ENCODE measurements at regions not wholly inside any gene's neighbourhood (a gene's known extent, or its start where the extent isn't known, plus 50 kb on each side); places are given as distances from the start of the nearest gene placed in this dataset.

DNA sequence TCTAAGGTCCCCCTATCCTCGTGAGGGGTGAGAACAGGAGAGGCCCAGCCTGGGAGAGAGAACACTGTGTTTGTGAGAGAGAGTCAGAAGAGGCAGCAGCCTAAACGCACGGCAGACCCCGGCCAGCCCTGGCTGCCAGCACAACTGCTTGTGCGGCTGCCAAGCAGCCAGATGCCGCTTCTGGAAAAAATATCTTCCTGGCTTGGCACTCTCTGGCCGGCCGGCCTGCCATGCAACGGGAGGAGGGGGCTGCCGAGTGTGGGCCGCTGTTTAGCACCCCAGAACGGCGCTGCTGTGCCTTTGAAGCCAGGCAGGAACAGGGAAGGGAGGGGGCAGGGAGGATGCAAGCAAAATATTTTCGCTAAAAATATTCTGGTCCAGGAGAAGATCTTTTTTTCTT is 105.0 kb downstream of the FGF18 start:
- WGBS, 3 donors, result 11 to 18% (median 11%) methylated on average over 14 of the region's 14 CpGs
- Histone ChIP-seq H3K4me3 (no peak overlapping the region), H3K4me1 (no peaks in the 10 kb centered on the region), H3K27ac (no peak overlapping the region), H3K36me3 (ENCODE audit: insufficient read depth in 1 of 2, low read depth in 1 of 2) (no peaks in the 10 kb centered on the region), H3K9me3 (no peaks in the 10 kb centered on the region), H3K27me3 (ENCODE audit: insufficient read depth in 3 of 3, low read length in 2 of 3) (peaks cover 0 to 4% (median 0%) of the 10 kb centered on the region in 3 donors)
- TF ChIP-seq CTCF (IDR thresholded peaks at IDR 0.05), result no peak
- ATAC-seq, result no peak
- no peak for DNase-seq
- intact Hi-C loops (cut with DNase I), result no loop called here

DNA sequence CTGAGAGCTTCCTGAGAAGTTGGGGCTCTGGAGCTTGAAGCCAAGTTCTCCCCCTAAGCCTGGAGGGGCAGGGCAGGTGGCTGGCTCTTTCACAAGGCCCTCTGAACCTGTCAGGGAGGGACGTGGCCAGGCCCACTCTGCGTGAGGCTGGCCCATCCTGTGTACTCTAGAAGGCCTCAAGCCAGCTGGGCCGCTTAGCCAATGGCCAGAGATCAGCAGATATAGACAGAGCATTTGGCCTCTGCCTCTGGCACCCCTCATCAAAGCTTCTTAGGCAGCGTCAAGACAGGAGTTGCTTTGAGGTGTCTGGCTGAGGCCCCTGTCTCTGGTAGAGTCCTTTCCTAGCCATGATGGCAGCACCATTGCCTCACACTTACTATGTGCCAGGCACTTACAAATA is 105.6 kb downstream of the FGF18 start:
- TF ChIP-seq CTCF (IDR thresholded peaks at IDR 0.05), result no peak
- Histone ChIP-seq H3K36me3 (ENCODE audit: insufficient read depth in 1 of 2, low read depth in 1 of 2) (no peaks in the 10 kb centered on the region), H3K4me1 (no peaks in the 10 kb centered on the region), H3K27ac (no peak overlapping the region), H3K9me3 (no peaks in the 10 kb centered on the region), H3K27me3 (ENCODE audit: insufficient read depth in 3 of 3, low read length in 2 of 3) (peaks cover 0 to 4% (median 0%) of the 10 kb centered on the region in 3 donors), H3K4me3 (no peak overlapping the region)
- ATAC-seq (no peak), DNase-seq (no peak)
- WGBS, 3 donors, result 39 to 60% (median 43%) methylated on average over 4 of the region's 4 CpGs
- intact Hi-C loops (cut with DNase I), result no loop called here

GRCh38 chr5:171528036-171528435 is 108.6 kb downstream of the FGF18 start:
- Histone ChIP-seq H3K4me1 (no peaks in the 10 kb centered on the region), H3K27me3 (ENCODE audit: insufficient read depth in 3 of 3, low read length in 2 of 3) (peaks cover 0 to 4% (median 0%) of the 10 kb centered on the region in 3 donors), H3K36me3 (ENCODE audit: insufficient read depth in 1 of 2, low read depth in 1 of 2) (no peaks in the 10 kb centered on the region), H3K9me3 (no peaks in the 10 kb centered on the region), H3K27ac (no peak overlapping the region), H3K4me3 (no peak overlapping the region)
- intact Hi-C loops (cut with DNase I), result no loop called here
- TF ChIP-seq CTCF (IDR thresholded peaks at IDR 0.05), result no peak
- ATAC-seq, result no peak
- DNase-seq, result no peak
- 89 to 96% (median 94%) methylated on average over 9 of the region's 9 CpGs for WGBS, 3 donors

GRCh38 chr5:171528865-171529614 is 109.6 kb downstream of the FGF18 start:
- peaks cover 0 to 4% (median 0%) of the 10 kb centered on the region in 3 donors for H3K27me3 ChIP-seq (ENCODE audit: insufficient read depth in 3 of 3, low read length in 2 of 3)
- H3K4me3 ChIP-seq, result no peak overlapping the region
- H3K9me3 ChIP-seq, result no peaks in the 10 kb centered on the region
- H3K27ac ChIP-seq, result no peak overlapping the region
- ATAC-seq (no peak), DNase-seq (no peak)
- H3K36me3 ChIP-seq (ENCODE audit: insufficient read depth in 1 of 2, low read depth in 1 of 2), result no peaks in the 10 kb centered on the region
- WGBS, 3 donors, result 75 to 80% (median 80%) methylated on average over 19 of the region's 19 CpGs
- no peaks in the 10 kb centered on the region for H3K4me1 ChIP-seq
- TF ChIP-seq CTCF (IDR thresholded peaks at IDR 0.05), result no peak
- intact Hi-C loops (cut with DNase I), result no loop called here

GRCh38 chr5:171531638-171532037 is 112.2 kb downstream of the FGF18 start:
- H3K36me3 ChIP-seq (ENCODE audit: insufficient read depth in 1 of 2, low read depth in 1 of 2), result no peaks in the 10 kb centered on the region
- ATAC-seq, result no peak

More at GRCh38 chr5:171531638-171532037, 112.2 kb downstream of the FGF18 start:
- WGBS, 3 donors, result 52 to 64% (median 61%) methylated on average over 3 of the region's 3 CpGs
- Histone ChIP-seq H3K27ac (no peak overlapping the region), H3K27me3 (ENCODE audit: insufficient read depth in 3 of 3, low read length in 2 of 3) (no peaks in the 10 kb centered on the region), H3K9me3 (no peaks in the 10 kb centered on the region), H3K4me1 (peaks cover 7% of the 10 kb centered on the region), H3K4me3 (no peak overlapping the region)
- intact Hi-C loops (cut with DNase I), result no loop called here
- DNase-seq, result no peak
- no peak for TF ChIP-seq CTCF (IDR thresholded peaks at IDR 0.05)
